ENCODE measurements at regions not wholly inside any gene's neighbourhood (a gene's known extent, or its start where the extent isn't known, plus 50 kb on each side); places are given as distances from the start of the nearest gene placed in this dataset.

DNA sequence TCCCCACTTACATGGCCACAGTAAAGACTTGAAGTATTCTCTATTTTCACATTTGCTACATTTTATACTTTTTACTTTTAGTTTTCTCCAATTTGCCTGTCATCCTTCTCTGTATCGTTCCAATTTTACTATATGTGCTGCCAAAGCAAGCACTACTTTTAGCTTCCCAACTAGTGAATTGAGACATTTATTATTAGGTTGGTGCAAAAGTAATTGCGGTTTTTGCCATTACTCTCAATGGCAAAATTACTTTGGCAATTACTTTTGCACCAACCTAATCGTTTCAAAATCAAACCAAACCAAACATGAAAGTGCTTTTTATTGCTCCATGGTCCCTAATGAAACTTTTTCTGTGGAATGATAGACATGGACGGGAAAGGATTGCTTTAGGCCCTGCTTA, 56.6 kb upstream of the ATF3 start:
- TF ChIP-seq, protein P1, sequence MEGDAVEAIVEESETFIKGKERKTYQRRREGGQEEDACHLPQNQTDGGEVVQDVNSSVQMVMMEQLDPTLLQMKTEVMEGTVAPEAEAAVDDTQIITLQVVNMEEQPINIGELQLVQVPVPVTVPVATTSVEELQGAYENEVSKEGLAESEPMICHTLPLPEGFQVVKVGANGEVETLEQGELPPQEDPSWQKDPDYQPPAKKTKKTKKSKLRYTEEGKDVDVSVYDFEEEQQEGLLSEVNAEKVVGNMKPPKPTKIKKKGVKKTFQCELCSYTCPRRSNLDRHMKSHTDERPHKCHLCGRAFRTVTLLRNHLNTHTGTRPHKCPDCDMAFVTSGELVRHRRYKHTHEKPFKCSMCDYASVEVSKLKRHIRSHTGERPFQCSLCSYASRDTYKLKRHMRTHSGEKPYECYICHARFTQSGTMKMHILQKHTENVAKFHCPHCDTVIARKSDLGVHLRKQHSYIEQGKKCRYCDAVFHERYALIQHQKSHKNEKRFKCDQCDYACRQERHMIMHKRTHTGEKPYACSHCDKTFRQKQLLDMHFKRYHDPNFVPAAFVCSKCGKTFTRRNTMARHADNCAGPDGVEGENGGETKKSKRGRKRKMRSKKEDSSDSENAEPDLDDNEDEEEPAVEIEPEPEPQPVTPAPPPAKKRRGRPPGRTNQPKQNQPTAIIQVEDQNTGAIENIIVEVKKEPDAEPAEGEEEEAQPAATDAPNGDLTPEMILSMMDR (IDR thresholded peaks at IDR 0.05; ENCODE audit: control extremely low read depth, extremely low read depth), result no peak
- ATAC-seq (ENCODE audit: insufficient read depth, low FRiP score) (no peak), DNase-seq (no peak)
- no peaks in the 10 kb centered on the region for H3K4me1 ChIP-seq (ENCODE audit: control insufficient read depth in 5 of 5, insufficient read depth in 5 of 5, low read length in 5 of 5)
- H3K4me3 ChIP-seq, result no peak overlapping the region
- no peaks in the 10 kb centered on the region for H3K36me3 ChIP-seq (ENCODE audit: control insufficient read depth in 4 of 4, insufficient read depth in 4 of 4, low read length in 4 of 4)
- H3K9ac ChIP-seq (ENCODE audit: insufficient read depth in 1 of 2, low read length in 2 of 2), result no peak overlapping the region
- no peak overlapping the region for H3K27ac ChIP-seq (ENCODE audit: low read depth in 1 of 2, low read length in 1 of 2)
- H3K9me3 ChIP-seq (ENCODE audit: control insufficient read depth in 4 of 4, insufficient read depth in 3 of 4, low read length in 3 of 4), result no peaks in the 10 kb centered on the region
- no peaks in the 10 kb centered on the region for H3K27me3 ChIP-seq (ENCODE audit: control insufficient read depth in 3 of 3, insufficient read depth in 3 of 3, low read length in 2 of 3)
- 83 to 89% methylated on average over 4 of the region's 4 CpGs for WGBS, 2 donors

DNA sequence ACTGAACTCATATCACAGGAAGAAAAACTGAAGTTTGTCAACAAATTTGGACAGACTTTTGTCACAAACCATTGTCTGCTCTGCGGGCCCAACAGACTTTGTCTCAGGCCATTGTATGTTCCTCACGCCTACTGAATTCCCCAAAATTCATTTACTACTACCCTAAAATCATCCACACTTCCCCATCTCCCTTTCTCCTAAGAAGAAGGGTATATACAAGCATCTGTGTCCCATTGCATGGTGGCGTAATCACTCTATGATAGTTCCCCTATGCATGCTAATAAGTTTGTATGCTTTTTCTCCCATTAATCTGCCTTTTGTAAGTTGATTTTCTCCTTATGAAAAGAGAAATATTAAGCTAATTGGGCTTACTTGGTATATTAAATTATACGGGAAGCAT, 54.9 kb upstream of the ATF3 start:
- Histone ChIP-seq H3K27ac (ENCODE audit: low read depth in 1 of 2, low read length in 1 of 2) (no peak overlapping the region), H3K9me3 (ENCODE audit: control insufficient read depth in 4 of 4, insufficient read depth in 3 of 4, low read length in 3 of 4) (no peaks in the 10 kb centered on the region), H3K9ac (ENCODE audit: insufficient read depth in 1 of 2, low read length in 2 of 2) (no peak overlapping the region), H3K4me3 (no peak overlapping the region), H3K36me3 (ENCODE audit: control insufficient read depth in 4 of 4, insufficient read depth in 4 of 4, low read length in 4 of 4) (no peaks in the 10 kb centered on the region), H3K27me3 (ENCODE audit: control insufficient read depth in 3 of 3, insufficient read depth in 3 of 3, low read length in 2 of 3) (no peaks in the 10 kb centered on the region), H3K4me1 (ENCODE audit: control insufficient read depth in 5 of 5, insufficient read depth in 5 of 5, low read length in 5 of 5) (peaks cover 0 to 7% (median 0%) of the 10 kb centered on the region in 5 donors)
- DNase-seq, result no peak
- 80 to 85% methylated on average over 4 of the region's 4 CpGs for WGBS, 2 donors
- TF ChIP-seq, protein P1 (IDR thresholded peaks at IDR 0.05; ENCODE audit: control extremely low read depth, extremely low read depth), result no peak
- ATAC-seq (ENCODE audit: insufficient read depth, low FRiP score), result no peak

DNA sequence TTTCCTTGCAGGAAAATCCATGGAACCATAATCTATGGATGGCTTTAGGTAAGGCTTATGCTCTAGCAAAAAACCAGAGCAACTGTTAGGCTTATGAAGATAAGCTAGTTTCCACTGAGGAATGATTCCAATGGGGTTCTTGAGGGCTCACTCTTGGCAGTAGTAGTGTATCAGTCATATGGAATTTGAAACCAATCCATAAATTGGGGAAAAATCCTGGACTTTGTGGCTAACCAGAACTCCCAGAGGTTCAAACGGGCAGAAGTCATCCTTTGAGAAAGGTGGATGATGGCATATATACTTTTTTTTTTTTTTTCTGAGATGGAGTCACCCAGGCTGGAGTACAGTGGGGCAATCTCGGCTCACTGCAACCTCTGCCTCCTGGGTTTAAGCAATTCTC, 54.2 kb upstream of the ATF3 start:
- Histone ChIP-seq H3K36me3 (ENCODE audit: control insufficient read depth in 4 of 4, insufficient read depth in 4 of 4, low read length in 4 of 4) (no peaks in the 10 kb centered on the region), H3K4me3 (no peak overlapping the region), H3K9me3 (ENCODE audit: control insufficient read depth in 4 of 4, insufficient read depth in 3 of 4, low read length in 3 of 4) (no peaks in the 10 kb centered on the region), H3K27me3 (ENCODE audit: control insufficient read depth in 3 of 3, insufficient read depth in 3 of 3, low read length in 2 of 3) (no peaks in the 10 kb centered on the region), H3K4me1 (ENCODE audit: control insufficient read depth in 5 of 5, insufficient read depth in 5 of 5, low read length in 5 of 5) (peaks cover 0 to 11% (median 2%) of the 10 kb centered on the region in 5 donors), H3K27ac (ENCODE audit: low read depth in 1 of 2, low read length in 1 of 2) (no peak overlapping the region), H3K9ac (ENCODE audit: insufficient read depth in 1 of 2, low read length in 2 of 2) (no peak overlapping the region)
- no peak for DNase-seq
- 81 to 95% methylated on average over 2 of the region's 2 CpGs for WGBS, 2 donors
- no peak for ATAC-seq (ENCODE audit: insufficient read depth, low FRiP score)
- TF ChIP-seq, protein P1 (IDR thresholded peaks at IDR 0.05; ENCODE audit: control extremely low read depth, extremely low read depth), result no peak

DNA sequence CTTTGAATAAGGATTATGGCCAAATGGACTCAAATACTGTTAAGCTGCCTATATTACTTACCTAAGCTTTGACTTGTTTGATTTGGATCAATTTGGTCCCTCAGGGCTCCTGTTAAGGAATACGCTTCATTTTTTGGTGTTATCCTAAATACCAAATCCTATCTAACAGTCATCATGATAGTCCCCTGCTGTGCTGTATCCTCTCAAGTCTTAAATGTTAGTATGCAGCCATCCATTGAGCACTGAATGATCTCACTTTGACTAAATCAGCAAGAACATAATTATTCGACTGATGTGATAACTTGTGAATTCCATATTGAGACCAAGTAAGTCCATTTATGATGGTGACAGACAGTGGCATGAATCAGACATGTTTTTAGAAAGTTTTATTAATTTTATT, 53.1 kb upstream of the ATF3 start:
- Histone ChIP-seq H3K9me3 (ENCODE audit: control insufficient read depth in 4 of 4, insufficient read depth in 3 of 4, low read length in 3 of 4) (no peaks in the 10 kb centered on the region), H3K4me1 (ENCODE audit: control insufficient read depth in 5 of 5, insufficient read depth in 5 of 5, low read length in 5 of 5) (peaks cover 0 to 11% (median 2%) of the 10 kb centered on the region in 5 donors), H3K4me3 (no peak overlapping the region), H3K27ac (ENCODE audit: low read depth in 1 of 2, low read length in 1 of 2) (no peak overlapping the region), H3K9ac (ENCODE audit: insufficient read depth in 1 of 2, low read length in 2 of 2) (no peak overlapping the region), H3K36me3 (ENCODE audit: control insufficient read depth in 4 of 4, insufficient read depth in 4 of 4, low read length in 4 of 4) (no peaks in the 10 kb centered on the region), H3K27me3 (ENCODE audit: control insufficient read depth in 3 of 3, insufficient read depth in 3 of 3, low read length in 2 of 3) (no peaks in the 10 kb centered on the region)
- DNase-seq (no peak), ATAC-seq (ENCODE audit: insufficient read depth, low FRiP score) (no peak)
- TF ChIP-seq, protein P1 (IDR thresholded peaks at IDR 0.05; ENCODE audit: control extremely low read depth, extremely low read depth), result no peak
- 89 to 97% methylated on average over 2 of the region's 2 CpGs for WGBS, 2 donors

Data from lung (tissue), 11 donors.